ENCODE measurements at regions not wholly inside any gene's neighbourhood (a gene's known extent, or its start where the extent isn't known, plus 50 kb on each side); places are given as distances from the start of the nearest gene placed in this dataset.

DNA sequence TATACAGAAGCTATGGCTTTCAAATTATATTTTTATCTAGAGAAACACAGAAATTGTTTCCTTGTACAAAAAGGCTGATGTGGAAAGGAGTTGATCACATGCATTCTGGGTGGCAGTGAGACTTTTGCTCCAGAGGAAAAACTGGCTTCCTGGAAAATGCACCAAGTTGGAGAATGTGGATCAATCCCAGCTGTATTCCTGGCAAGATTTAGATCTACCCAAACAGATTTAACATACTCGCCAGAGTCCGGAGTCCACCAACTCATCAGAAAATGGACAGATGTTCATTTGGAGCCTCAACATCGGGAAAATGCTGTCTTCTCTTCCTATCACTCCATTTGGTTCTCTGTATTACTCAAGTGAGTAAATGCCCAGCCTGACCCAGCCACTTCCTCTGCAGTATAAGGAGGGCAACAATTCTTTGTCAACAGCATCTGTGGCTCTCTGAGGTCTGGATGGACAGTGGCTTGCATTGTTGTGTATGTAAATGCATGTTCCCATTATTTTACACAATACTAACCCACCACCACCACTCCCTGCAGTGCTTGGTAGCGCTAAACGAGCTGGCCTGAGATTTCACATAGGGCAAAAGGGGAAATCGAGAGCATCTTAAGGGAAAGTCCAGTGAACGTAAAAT, 226.2 kb upstream of the IRF2BP2 start:
- no peaks in the 10 kb centered on the region for H3K36me3 ChIP-seq (ENCODE audit: insufficient read depth, low read length, poor library complexity, severe bottlenecking)
- BruUV-seq (replicated peaks), result no TSS peak
- intact Hi-C loops (cut with micrococcal nuclease; ENCODE audit: unreplicated experiment), result no loop called here
- no peak for TF ChIP-seq EZH2 (IDR thresholded peaks at IDR 0.05; ENCODE audit: borderline replicate concordance, low read depth, low read length, poor library complexity, severe bottlenecking)
- TF ChIP-seq, protein P1, sequence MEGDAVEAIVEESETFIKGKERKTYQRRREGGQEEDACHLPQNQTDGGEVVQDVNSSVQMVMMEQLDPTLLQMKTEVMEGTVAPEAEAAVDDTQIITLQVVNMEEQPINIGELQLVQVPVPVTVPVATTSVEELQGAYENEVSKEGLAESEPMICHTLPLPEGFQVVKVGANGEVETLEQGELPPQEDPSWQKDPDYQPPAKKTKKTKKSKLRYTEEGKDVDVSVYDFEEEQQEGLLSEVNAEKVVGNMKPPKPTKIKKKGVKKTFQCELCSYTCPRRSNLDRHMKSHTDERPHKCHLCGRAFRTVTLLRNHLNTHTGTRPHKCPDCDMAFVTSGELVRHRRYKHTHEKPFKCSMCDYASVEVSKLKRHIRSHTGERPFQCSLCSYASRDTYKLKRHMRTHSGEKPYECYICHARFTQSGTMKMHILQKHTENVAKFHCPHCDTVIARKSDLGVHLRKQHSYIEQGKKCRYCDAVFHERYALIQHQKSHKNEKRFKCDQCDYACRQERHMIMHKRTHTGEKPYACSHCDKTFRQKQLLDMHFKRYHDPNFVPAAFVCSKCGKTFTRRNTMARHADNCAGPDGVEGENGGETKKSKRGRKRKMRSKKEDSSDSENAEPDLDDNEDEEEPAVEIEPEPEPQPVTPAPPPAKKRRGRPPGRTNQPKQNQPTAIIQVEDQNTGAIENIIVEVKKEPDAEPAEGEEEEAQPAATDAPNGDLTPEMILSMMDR (conservative IDR thresholded peaks at IDR 0.05; ENCODE audit: low read depth, low read length), result no peak
- ChIA-PET CTCF (no interaction called here), POLR2A (ENCODE audit: low non-redundant PET) (no interaction called here)
- no peaks in the 10 kb centered on the region for H3K9me3 ChIP-seq (ENCODE audit: low read depth, low read length, poor library complexity, severe bottlenecking)
- no peak overlapping the region for H3K27ac ChIP-seq (ENCODE audit: low read depth, low read length, poor library complexity, severe bottlenecking)
- no peaks in the 10 kb centered on the region for H3K27me3 ChIP-seq (replicated peaks; ENCODE audit: insufficient read depth, low read depth, low read length, poor library complexity)
- H3K4me3 ChIP-seq (ENCODE audit: low read depth, low read length, poor library complexity, severe bottlenecking), result no peak overlapping the region
- DNase-seq (ENCODE audit: low spot score), result no peak
- H3K4me1 ChIP-seq (ENCODE audit: insufficient read depth, low read length, poor library complexity, severe bottlenecking), result no peaks in the 10 kb centered on the region

DNA sequence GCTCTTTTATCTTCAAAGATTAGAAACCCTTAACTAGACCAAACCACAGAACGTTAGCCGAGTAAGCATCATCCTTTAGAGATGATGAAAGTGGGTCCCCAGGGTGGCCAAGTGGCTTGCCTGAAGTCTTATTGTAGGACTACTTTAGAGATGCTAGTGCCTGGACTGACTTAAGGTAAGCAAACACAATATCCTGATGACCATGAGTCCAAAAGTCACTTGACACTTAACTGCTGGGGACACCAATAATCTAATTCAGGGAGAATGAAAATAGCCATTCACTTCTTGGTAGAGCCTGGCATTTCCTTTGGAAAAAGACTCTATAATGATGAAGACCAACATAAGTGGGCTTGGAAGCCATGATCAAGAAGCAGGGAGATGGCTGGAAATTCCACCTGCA, 225.3 kb upstream of the IRF2BP2 start:
- BruUV-seq (replicated peaks), result no TSS peak
- H3K4me1 ChIP-seq (ENCODE audit: insufficient read depth, low read length, poor library complexity, severe bottlenecking), result no peaks in the 10 kb centered on the region
- intact Hi-C loops (cut with micrococcal nuclease; ENCODE audit: unreplicated experiment), result no loop called here
- ChIA-PET CTCF (interaction anchor here (0.5 kb wide), 1 partner anchor 11 kb away, joined by 5 read pairs; no protein-coding TSS in a partner anchor), POLR2A (ENCODE audit: low non-redundant PET) (no interaction called here)
- no peak overlapping the region for H3K27ac ChIP-seq (ENCODE audit: low read depth, low read length, poor library complexity, severe bottlenecking)
- H3K9me3 ChIP-seq (ENCODE audit: low read depth, low read length, poor library complexity, severe bottlenecking), result no peaks in the 10 kb centered on the region
- H3K4me3 ChIP-seq (ENCODE audit: low read depth, low read length, poor library complexity, severe bottlenecking), result no peak overlapping the region
- no peak for DNase-seq (ENCODE audit: low spot score)
- H3K27me3 ChIP-seq (replicated peaks; ENCODE audit: insufficient read depth, low read depth, low read length, poor library complexity), result no peaks in the 10 kb centered on the region
- TF ChIP-seq, protein P1 (conservative IDR thresholded peaks at IDR 0.05; ENCODE audit: low read depth, low read length), result no peak
- TF ChIP-seq EZH2 (IDR thresholded peaks at IDR 0.05; ENCODE audit: borderline replicate concordance, low read depth, low read length, poor library complexity, severe bottlenecking), result no peak
- no peaks in the 10 kb centered on the region for H3K36me3 ChIP-seq (ENCODE audit: insufficient read depth, low read length, poor library complexity, severe bottlenecking)

DNA sequence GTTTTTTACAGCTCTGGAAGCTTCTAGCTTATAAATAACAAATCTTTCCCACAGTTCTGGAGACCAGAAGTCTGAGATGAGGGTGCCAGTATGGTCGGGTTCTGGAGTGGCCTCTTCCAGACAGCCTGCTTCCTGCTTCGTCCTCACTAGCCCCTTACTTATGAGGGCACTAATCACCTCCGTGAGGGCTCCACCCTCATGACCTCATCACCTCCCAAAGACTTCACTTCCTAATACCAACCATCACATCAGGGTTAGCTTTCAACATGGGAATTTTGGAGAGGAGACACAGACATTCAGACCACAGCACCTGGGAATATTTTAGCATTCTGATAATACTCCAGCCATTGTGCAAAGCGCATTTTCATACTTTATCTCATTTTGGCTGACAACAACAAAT, 223.7 kb upstream of the IRF2BP2 start:
- Histone ChIP-seq H3K9me3 (ENCODE audit: low read depth, low read length, poor library complexity, severe bottlenecking) (no peaks in the 10 kb centered on the region), H3K27ac (ENCODE audit: low read depth, low read length, poor library complexity, severe bottlenecking) (no peak overlapping the region), H3K27me3 (replicated peaks; ENCODE audit: insufficient read depth, low read depth, low read length, poor library complexity) (no peaks in the 10 kb centered on the region), H3K4me1 (ENCODE audit: insufficient read depth, low read length, poor library complexity, severe bottlenecking) (no peaks in the 10 kb centered on the region), H3K36me3 (ENCODE audit: insufficient read depth, low read length, poor library complexity, severe bottlenecking) (no peaks in the 10 kb centered on the region), H3K4me3 (ENCODE audit: low read depth, low read length, poor library complexity, severe bottlenecking) (no peak overlapping the region)
- no TSS peak for BruUV-seq (replicated peaks)
- CTCF ChIA-PET, result no interaction called here
- intact Hi-C loops (cut with micrococcal nuclease; ENCODE audit: unreplicated experiment), result no loop called here
- DNase-seq (ENCODE audit: low spot score), result no peak
- POLR2A ChIA-PET (ENCODE audit: low non-redundant PET), result no interaction called here
- no peak for TF ChIP-seq EZH2 (IDR thresholded peaks at IDR 0.05; ENCODE audit: borderline replicate concordance, low read depth, low read length, poor library complexity, severe bottlenecking)
- TF ChIP-seq, protein P1 (conservative IDR thresholded peaks at IDR 0.05; ENCODE audit: low read depth, low read length), result no peak
